Fibroblast of skin of right quadriceps (primary cell): ENCODE measurements at regions not wholly inside any gene's neighbourhood (a gene's known extent, or its start where the extent isn't known, plus 50 kb on each side); places are given as distances from the start of the nearest gene placed in this dataset.

Experiments used
- DNase-seq: peaks from one replicate; pipeline ENCODE4 v3.0.0-alpha.2; 2013

GRCh38 chr22:22397292-22397870 is 111.2 kb downstream of the ZNF280B start:
- DNase-seq: no peak

DNA sequence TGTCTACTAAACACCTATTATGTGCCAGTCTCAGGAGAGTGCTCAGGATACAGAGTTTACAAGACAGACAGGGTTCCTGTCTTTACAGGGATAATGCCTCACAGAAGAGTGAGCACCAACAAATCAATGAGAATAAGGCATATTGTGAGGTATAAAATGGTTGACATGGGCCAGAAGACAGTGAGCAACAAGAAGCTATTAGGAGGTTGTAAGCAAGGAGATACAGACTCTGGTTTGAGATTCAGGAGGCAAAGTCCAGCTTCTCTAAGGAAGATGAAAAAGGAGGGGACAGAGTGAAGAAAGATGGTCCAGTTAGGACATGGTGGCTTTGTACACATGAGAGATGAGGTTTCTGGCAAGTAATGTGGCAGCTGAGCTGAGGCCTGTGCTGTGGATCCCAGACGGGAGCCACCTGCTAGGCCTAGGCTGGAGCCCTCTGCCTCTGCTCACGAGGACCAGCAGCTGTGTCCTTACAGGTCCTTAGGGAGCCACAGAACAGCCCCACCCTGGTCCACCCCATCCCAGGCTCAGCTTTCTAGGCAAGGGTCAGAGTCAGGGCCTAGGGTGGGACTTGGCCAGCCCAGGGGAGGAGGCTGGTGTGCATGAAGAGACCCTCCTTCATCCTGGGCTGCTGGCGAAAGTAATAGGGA is 110.5 kb downstream of the ZNF280B start:
- DNase-seq: no peak

DNA sequence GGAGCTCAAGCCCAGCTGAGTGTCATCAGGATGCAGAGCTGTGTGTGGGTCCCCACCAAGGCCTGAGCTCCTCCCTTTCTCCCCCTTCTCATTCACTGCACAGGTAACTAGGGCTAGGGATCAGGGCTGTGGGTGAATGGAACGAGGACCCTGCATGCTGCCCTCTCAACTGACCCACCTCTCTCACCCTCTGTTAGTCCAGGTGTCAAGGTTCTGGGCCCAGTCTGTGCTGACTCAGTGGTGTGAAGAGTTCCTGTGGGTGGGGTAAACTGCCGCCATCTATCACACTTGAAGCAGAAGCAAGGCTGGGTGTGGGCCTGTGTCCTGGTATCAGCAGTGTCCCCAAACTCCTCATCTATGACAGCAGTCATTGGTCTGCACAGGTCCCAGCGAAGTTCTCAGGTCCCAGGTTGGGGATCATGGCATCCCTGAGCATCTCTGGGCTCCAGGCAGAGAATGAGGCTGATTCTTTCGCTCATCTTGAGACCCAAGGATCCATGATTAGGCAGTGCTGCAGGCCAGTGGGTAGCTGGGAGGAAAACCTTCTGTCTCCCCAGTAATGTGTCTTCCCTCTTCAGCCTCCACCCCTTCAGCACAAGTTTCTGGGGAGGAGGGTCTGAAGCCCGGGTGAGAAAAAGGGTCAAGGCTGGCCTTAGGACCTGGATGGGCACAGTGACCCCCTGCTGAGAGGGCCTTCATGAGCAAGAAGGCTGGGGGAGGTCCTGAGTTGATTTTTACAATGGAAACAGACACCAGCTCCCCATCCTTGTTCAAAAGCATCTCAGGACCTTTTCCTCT is 109.8 kb downstream of the ZNF280B start:
- DNase-seq: no peak

- DNase-seq: no peak
Measured at GRCh38 chr22:22400099-22400498, 108.4 kb downstream of the ZNF280B start.

DNA sequence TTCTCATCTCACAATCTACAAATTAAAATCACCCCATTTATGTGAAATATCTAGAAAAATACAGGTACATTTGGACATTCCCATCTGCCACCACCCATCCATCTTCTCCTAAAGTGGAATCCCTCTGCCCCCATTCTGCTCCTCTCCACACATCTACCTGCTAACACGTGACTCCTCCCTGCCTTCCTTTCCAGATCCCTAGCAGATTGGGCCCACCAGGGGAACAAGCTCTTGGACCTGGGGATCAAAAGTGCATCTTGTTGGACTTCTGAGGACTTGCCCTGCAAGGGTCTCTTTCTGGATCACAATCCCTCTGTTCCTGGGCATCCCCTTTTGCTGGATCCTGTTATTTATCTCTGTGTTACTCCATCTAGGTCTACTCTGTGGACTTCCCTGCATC is 107.6 kb downstream of the ZNF280B start:
- DNase-seq: no peak

GRCh38 chr22:22401381-22401780 is 107.2 kb downstream of the ZNF280B start:
- DNase-seq: no peak

DNA sequence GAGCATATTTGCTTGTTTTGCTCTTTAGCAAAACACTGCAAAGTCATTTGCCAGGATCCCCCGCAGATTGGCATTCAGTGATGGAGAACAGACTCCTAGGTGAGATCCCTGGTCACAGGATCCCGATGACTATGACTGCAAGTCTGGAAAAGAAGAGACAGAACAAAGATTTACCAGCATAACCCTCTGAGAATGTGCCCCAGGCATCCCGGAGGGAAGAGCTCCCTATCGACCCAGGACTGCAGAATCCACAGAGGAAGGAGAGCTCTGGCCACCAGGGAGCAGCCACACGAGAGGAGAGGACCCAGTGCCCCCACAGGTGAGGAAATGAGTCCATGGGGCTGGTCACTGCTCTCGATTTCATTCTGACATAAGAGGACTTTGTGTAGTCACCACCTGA is 105.2 kb downstream of the ZNF280B start:
- DNase-seq: no peak

DNA sequence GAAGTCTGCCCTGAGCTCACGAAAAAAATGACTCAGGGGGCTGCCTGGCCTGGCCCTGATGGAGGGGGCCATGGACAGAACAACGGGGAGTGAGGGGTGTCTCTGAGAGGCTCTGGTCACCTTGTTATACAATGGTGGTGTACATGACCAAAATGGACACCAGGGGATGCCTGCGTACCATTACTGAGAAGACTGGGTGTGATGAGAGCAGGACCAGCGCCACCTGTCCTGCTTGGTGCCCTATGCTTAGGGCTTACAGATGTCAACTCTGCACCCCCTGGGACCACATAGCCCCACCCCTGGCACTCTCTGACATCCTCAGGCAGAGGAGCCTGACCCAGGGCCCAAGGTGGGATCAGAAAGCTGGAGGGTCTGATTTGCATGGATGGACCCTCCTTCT is 104.8 kb downstream of the ZNF280B start:
- no peak for DNase-seq

- DNase-seq: no peak
Measured at GRCh38 chr22:22404598-22405284, 103.8 kb downstream of the ZNF280B start.

DNA sequence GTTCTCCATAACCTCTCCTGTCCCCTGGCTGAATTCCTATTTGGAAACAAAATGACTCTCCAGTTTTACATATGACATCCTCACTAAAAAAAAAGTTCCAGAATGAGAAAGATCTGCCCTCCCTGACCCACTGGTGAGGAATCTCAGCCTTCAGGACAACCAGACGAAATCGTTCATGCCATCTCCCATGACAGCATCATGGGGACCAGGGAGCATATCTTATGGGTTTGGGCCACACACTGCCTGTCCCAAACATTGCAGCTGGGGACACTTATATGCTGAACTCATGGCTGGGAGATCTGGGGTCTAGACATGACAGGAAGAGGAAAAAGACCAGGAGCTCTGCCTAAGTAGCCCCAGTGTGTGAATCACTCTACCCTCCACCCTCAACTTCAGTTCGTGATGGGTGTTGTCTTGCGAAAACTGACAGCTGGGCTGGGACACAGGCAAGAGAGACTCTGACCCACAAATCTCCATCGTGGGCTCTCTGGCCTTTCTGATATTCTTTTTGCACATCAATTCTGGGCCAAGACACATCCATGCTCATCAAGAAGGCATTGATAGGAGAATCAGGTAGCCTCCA is 102.0 kb downstream of the ZNF280B start:
- no peak for DNase-seq

GRCh38 chr22:22407061-22407460 is 101.5 kb downstream of the ZNF280B start:
- DNase-seq: no peak

DNA sequence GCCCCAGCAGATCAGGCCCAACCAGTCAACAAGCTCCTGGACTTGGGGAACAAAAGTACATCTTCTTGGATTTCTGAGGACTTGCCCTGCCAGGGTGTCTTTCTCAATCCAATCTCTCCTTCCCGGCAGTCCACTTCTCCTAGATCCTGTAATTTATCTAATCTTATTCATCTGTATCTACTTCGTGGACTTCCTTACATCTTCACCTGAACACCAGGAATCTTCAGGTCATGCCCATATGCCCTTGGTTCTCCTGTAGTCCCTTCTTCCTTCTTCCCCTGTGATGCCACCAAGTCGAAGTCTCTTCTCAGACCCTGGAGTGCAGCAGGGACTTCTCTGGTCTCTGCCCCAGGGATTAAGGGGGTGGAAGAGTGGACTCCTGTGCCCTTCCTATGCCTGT is 100.3 kb downstream of the ZNF280B start:
- no peak for DNase-seq

GRCh38 chr22:22408731-22409696 is 99.5 kb downstream of the ZNF280B start:
- no peak for DNase-seq

DNA sequence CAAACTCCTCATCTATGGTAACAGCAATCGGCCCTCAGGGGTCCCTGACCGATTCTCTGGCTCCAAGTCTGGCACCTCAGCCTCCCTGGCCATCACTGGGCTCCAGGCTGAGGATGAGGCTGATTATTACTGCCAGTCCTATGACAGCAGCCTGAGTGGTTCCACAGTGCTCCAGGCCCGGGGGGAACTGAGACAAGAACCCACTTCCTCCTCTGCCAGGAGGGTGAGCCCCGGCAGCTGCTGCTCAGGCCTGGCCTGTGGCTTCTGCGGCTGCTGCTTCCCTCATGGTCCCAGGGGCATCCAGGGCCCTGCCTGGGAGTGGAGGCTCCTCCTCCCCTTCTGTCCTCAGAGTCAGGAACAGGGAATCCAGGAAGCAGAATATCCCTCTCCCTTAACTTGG is 98.4 kb downstream of the ZNF280B start:
- DNase-seq: no peak

- DNase-seq: no peak
Measured at GRCh38 chr22:22410677-22411076, 97.9 kb downstream of the ZNF280B start.

- no peak for DNase-seq
Measured at GRCh38 chr22:22414266-22414665, 94.3 kb downstream of the ZNF280B start.

DNA sequence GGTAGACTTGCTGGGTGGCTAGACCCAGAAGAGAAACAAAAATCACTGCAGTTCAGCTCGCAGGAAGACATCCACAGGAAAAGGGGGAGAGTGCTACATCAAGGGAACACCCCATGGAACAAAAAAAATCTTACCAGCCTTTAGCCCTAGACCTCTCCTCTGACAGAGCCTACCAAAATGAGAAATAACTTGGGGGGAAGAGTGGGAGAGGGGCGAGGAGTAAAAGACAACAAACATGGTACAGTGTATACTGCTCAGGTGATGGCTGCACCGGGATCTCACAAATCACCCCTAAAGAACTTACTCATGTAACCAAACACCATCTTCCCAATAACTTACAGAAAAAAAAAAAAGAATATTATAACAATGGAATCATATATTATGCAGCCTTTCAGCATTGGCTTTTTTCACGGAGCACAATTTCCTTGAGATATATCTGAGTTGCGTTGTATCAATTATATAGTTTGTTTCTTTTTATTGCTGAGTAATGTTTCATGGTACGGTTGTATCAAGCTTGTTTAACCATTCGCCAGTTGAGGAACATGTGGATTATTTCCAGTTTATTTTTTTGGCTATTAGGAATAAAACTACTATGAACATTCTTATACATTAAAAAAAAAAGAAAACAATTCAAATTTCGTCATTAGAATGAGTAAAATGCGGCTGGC is 90.9 kb downstream of the ZNF280B start:
- DNase-seq: no peak

GRCh38 chr22:22418163-22418549 is 90.4 kb downstream of the ZNF280B start:
- no peak for DNase-seq

GRCh38 chr22:22418957-22419356 is 89.6 kb downstream of the ZNF280B start:
- no peak for DNase-seq

DNA sequence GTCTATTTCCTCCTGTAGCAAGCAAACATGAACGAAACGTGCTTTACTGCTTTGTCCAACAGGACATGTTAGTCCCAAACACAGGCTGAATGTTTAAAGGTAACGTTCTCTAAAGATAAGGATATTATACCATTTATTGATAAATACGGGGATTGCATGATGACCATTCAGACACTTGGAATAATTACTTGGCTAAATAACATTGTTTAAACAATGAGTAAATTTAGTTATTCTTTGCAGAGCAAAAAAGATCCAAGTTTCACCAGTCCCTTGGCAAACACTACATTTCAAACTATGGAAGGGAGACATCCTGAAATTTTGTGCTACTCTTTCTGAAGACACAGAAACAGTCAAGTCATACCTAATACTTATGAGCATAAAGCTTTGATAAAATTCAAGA is 88.0 kb downstream of the ZNF280B start:
- no peak for DNase-seq

DNA sequence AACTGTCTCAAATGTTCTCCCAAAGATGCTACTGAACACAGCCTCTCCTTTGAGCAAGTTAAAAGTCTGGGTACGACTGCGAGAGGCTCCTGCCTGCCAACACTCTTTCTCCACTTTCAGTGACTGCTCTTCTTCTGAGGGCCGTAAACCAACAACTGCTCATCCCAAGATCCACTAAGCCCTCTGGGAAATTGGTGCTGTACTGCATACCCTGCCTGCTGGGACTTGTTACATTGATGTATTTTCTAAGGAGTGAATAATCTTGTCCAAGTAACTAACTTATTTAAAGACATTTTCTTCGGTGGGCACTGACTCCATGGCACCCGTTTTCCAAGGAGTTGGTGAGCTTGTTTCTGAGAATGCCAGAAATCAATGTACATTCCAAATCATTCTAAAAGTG is 87.2 kb downstream of the ZNF280B start:
- no peak for DNase-seq
